CD4-positive, alpha-beta T cell (primary cell): ENCODE measurements at regions not wholly inside any gene's neighbourhood (a gene's known extent, or its start where the extent isn't known, plus 50 kb on each side); places are given as distances from the start of the nearest gene placed in this dataset.

Source experiments
- ATAC-seq: fragments of 200-7000 bp; cut with Tn5 transposase; one replicate; pipeline ENCODE4 v1.10.0; 2022; ENCODE audit warnings: mild to moderate bottlenecking; ENCODE audit not compliant: poor library complexity
- CTCF ChIA-PET: fragments of 350-600 bp; sonication (Branson Sonifier 250); formaldehyde crosslinking; loops from one replicate; lab custom pipeline; 2021; ENCODE audit warnings: antibody characterized with exemption, inconsistent platforms; lab: Charles Lee
- POLR2A ChIA-PET: fragments of 350-600 bp; sonication (Branson Sonifier 250); formaldehyde crosslinking; loops from one replicate; lab custom pipeline; 2021; ENCODE audit warnings: antibody characterized with exemption, inconsistent platforms; lab: Charles Lee
- DNase-seq, 14 experiments: peaks; one replicate each; pipeline ENCODE4 v3.0.0-alpha.2; 2013 to 2020; ENCODE audit warnings: mixed read lengths in 2 of 14
- H3K27ac ChIP-seq, 2 donors: one replicate each; pipeline versions ENCODE4 v1.5.1 to v1.7.0; 2013; ENCODE audit warnings: low read length in 2 of 2, low read depth in 1 of 2, mild to moderate bottlenecking in 1 of 2
- H3K27me3 ChIP-seq, 2 experiments: 1 replicate in 1 of 2; 2 replicates in 1 of 2; pipeline versions ENCODE4 v1.6.1 to v1.7.0; 2013; ENCODE audit warnings: low read length in 2 of 2, control low read depth in 1 of 2, mild to moderate bottlenecking in 1 of 2, moderate library complexity in 1 of 2; ENCODE audit not compliant: insufficient read depth in 2 of 2, control insufficient read depth in 1 of 2
- H3K36me3 ChIP-seq: one replicate; pipeline ENCODE4 v1.6.1; 2013; ENCODE audit warnings: low read length, control low read depth; ENCODE audit not compliant: insufficient read depth
- H3K4me1 ChIP-seq: one replicate; pipeline ENCODE4 v1.6.1; 2013; ENCODE audit warnings: low read length, control low read depth; ENCODE audit not compliant: insufficient read depth
- H3K4me3 ChIP-seq: one replicate; pipeline ENCODE4 v1.5.1; 2013; ENCODE audit warnings: mild to moderate bottlenecking, low read length, moderate library complexity
- H3K9me3 ChIP-seq, 2 experiments: 1 replicate in 1 of 2; 2 replicates in 1 of 2; pipeline versions ENCODE4 v1.6.1 to v1.7.0; 2013; ENCODE audit warnings: low read length in 2 of 2, mild to moderate bottlenecking in 2 of 2, control low read depth in 1 of 2, moderate library complexity in 1 of 2; ENCODE audit not compliant: control insufficient read depth in 1 of 2, insufficient read depth in 1 of 2
- H3K27ac Mint-ChIP-seq: one replicate; pipeline ENCODE4 v1.8.0; 2020; ENCODE audit warnings: mixed read lengths
- H3K27me3 Mint-ChIP-seq: one replicate; pipeline ENCODE4 v1.8.0; 2021; ENCODE audit warnings: mixed read lengths
- H3K36me3 Mint-ChIP-seq: one replicate; pipeline ENCODE4 v1.8.0; 2021; ENCODE audit warnings: low read depth, mixed read lengths
- H3K4me1 Mint-ChIP-seq: one replicate; pipeline ENCODE4 v1.8.0; 2021; ENCODE audit warnings: low read depth, mixed read lengths
- H3K4me3 Mint-ChIP-seq: one replicate; pipeline ENCODE4 v1.8.0; 2020; ENCODE audit warnings: mild to moderate bottlenecking, mixed read lengths
- H3K9me3 Mint-ChIP-seq: one replicate; pipeline ENCODE4 v1.8.0; 2020; ENCODE audit warnings: mixed read lengths
- intact Hi-C, 2 experiments: fragments of 100-400 bp; cut with DNase I in 1 of 2; cut with micrococcal nuclease in 1 of 2; formaldehyde crosslinking; loops; one replicate each; pipeline versions ENCODE4 v1.15.1 to v1.9.0; 2023 to 2025; cut with DNase I, micrococcal nuclease
- TF ChIP-seq, protein P1 (sequence below): fragments of 200-600 bp; IDR thresholded peaks from one replicate; pipeline ENCODE4 v1.8.0; 2022; ENCODE audit warnings: antibody characterized with exemption, mild to moderate bottlenecking

DNA sequence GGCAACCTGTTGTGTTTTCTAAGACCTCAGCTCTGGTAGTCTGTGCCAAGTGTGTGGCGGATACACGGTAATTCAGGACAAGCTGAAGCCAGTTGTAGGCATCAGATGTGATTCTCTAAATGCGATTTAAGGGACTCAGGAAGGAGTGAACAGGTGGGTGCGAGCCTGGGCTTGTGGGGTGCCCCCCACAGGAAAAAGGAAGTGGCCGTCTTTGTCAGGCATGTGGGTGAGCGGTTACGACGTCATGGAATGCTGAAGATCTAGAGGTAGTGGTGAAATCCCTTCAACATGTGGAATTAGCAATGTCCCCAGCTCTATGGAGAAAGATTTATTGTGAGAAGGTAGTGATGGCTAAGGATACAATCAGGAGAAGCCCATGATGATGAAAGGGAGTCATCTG lies 95.1 kb upstream of the EXOC2 start:
- ATAC-seq: no peak
- intact Hi-C loops: loop anchor here (5.0 to 10.0 kb wide), 2 partner anchors 193 to 196 kb away; no protein-coding TSS in a partner anchor

DNA sequence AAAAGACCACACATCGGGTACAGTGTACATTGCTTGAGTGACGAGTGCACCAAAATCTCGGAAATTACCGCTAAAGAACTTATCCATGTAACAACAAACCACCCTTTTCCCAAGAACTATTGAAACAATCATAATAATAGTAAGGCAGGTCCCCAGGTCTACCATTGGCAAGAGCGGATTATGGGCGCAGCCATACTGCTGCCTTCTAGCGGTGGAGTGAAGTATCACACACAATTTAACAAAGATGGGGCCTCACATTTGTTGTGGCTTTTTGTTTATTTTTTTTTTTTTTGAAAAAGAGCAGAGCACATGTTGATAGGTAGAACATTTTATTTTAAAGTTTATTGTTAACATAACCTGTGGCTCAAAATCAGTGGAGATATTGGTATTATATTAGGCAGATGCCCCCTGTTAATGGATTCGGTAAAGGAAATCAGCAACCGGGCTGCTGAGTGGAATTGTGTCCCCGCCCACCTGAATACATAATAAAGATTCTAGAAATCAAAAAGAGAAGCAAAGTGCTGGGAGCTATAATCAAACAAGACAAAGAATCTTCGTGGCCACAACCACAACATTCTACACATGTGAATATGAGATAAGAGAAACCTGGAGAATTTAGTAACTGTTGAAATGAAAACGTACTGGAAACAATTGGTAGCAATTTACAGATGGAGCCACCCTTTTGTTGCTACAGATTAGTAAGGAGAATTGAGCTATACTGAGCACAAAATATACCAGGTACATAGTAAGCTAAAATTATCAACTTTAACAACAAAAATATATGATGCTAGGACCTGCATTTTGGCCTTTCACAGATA lies 94.2 kb upstream of the EXOC2 start:
- POLR2A ChIA-PET: no interaction called here
- H3K4me3 Mint-ChIP-seq: no peak overlapping the region
- H3K27ac Mint-ChIP-seq: no peak overlapping the region
- intact Hi-C loops: loop anchor here (5.0 to 10.0 kb wide), 2 partner anchors 192 to 195 kb away; no protein-coding TSS in a partner anchor
- no peaks in the 10 kb centered on the region for H3K27me3 ChIP-seq
- H3K4me3 ChIP-seq: no peak overlapping the region
- ATAC-seq (no peak), DNase-seq (peak in 4 of 14 experiments; percentile 4 to 36 (median 18))
- CTCF ChIA-PET: no interaction called here
- H3K27me3 Mint-ChIP-seq: peaks cover 10% of the 10 kb centered on the region
- no peaks in the 10 kb centered on the region for H3K9me3 Mint-ChIP-seq
- H3K36me3 Mint-ChIP-seq: no peaks in the 10 kb centered on the region
- H3K27ac ChIP-seq: no peak overlapping the region
- H3K9me3 ChIP-seq: peaks cover 0 to 4% of the 10 kb centered on the region in 2 experiments
- TF ChIP-seq, protein P1, sequence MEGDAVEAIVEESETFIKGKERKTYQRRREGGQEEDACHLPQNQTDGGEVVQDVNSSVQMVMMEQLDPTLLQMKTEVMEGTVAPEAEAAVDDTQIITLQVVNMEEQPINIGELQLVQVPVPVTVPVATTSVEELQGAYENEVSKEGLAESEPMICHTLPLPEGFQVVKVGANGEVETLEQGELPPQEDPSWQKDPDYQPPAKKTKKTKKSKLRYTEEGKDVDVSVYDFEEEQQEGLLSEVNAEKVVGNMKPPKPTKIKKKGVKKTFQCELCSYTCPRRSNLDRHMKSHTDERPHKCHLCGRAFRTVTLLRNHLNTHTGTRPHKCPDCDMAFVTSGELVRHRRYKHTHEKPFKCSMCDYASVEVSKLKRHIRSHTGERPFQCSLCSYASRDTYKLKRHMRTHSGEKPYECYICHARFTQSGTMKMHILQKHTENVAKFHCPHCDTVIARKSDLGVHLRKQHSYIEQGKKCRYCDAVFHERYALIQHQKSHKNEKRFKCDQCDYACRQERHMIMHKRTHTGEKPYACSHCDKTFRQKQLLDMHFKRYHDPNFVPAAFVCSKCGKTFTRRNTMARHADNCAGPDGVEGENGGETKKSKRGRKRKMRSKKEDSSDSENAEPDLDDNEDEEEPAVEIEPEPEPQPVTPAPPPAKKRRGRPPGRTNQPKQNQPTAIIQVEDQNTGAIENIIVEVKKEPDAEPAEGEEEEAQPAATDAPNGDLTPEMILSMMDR: peak; percentile 35
- peaks cover 6% of the 10 kb centered on the region for H3K4me1 ChIP-seq
- no peaks in the 10 kb centered on the region for H3K36me3 ChIP-seq
- H3K4me1 Mint-ChIP-seq: peaks cover 12% of the 10 kb centered on the region

More for the DNA sequence above, 95.1 kb upstream of the EXOC2 start:
- Histone ChIP-seq H3K27me3 (no peaks in the 10 kb centered on the region), H3K36me3 (no peaks in the 10 kb centered on the region), H3K27ac (no peak overlapping the region), H3K9me3 (peaks cover 0 to 4% of the 10 kb centered on the region in 2 experiments), H3K4me1 (peaks cover 6% of the 10 kb centered on the region), H3K4me3 (no peak overlapping the region)
- peaks cover 12% of the 10 kb centered on the region for H3K4me1 Mint-ChIP-seq
- no peak overlapping the region for H3K4me3 Mint-ChIP-seq
- no peaks in the 10 kb centered on the region for H3K36me3 Mint-ChIP-seq
- TF ChIP-seq, protein P1: no peak
- H3K27me3 Mint-ChIP-seq: peaks cover 13% of the 10 kb centered on the region
- H3K27ac Mint-ChIP-seq: no peak overlapping the region
- no peaks in the 10 kb centered on the region for H3K9me3 Mint-ChIP-seq
- DNase-seq: peak in 2 of 14 experiments; percentile 7 to 15
- ChIA-PET CTCF (no interaction called here), POLR2A (no interaction called here)

DNA sequence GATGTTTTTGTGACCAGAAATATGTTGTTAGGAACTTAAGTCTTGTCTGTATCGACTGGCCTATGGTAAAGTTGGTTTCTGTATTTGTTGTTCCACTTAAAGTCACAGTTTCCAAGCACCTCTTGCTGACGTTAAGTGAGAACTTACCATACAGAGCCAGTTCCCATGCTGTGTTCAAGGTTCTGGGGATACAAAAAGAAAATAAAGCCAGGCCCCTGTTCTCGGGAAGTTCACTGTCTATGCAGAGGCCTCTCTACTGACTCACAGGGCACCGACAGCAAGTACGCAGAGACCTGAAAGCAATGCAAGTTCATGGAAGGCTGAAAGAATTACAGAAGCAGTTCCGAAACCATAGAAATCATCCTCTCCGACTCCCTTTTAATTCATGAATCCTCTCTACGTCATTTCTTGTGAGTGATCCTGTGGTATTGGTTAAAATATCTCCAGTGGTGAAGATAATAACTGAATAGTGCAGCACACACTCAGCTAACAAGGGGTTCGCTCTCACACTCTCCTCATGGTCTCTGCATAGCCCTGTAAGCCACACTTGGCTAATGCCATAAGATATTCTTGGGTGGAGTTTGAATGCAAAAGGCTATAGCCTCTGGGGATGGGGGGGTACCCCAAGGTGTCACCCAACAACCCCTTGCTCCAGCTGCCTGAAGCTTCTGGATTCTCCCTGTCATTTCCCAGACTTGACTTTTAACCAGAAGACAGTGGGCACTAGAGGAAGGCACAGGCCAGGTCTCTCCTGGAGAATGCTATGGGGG lies 91.2 kb upstream of the EXOC2 start:
- ATAC-seq: no peak
- H3K4me1 Mint-ChIP-seq: peaks cover 12% of the 10 kb centered on the region
- POLR2A ChIA-PET: no interaction called here

More for the DNA sequence above, 91.2 kb upstream of the EXOC2 start:
- Mint-ChIP-seq H3K9me3 (no peaks in the 10 kb centered on the region), H3K27me3 (peaks cover 10% of the 10 kb centered on the region), H3K36me3 (no peaks in the 10 kb centered on the region), H3K27ac (no peak overlapping the region), H3K4me3 (no peak overlapping the region)
- no peak for DNase-seq
- H3K4me3 ChIP-seq: no peak overlapping the region
- H3K4me1 ChIP-seq: peaks cover 6% of the 10 kb centered on the region
- no peaks in the 10 kb centered on the region for H3K27me3 ChIP-seq
- CTCF ChIA-PET: no interaction called here
- intact Hi-C loops: loop anchor here in 1 of 2 experiments (10.0 kb wide), 1 partner anchor 189 kb away; no protein-coding TSS in a partner anchor
- TF ChIP-seq, protein P1: no peak
- no peaks in the 10 kb centered on the region for H3K36me3 ChIP-seq
- H3K9me3 ChIP-seq: no peaks in the 10 kb centered on the region
- no peak overlapping the region for H3K27ac ChIP-seq
